Suprapubic skin (tissue), 4 donors: ENCODE measurements at regions not wholly inside any gene's neighbourhood (a gene's known extent, or its start where the extent isn't known, plus 50 kb on each side); places are given as distances from the start of the nearest gene placed in this dataset.

Experiments used
- DNase-seq, 2 donors: peaks; one replicate each; pipeline ENCODE4 v3.0.0-alpha.2; 2019; ENCODE audit warnings: low spot score in 2 of 2
- H3K27ac ChIP-seq: fragments of 200-600 bp; sonication (generic); one replicate; pipeline ENCODE4 v1.5.1; 2019
- H3K27me3 ChIP-seq: fragments of 200-600 bp; sonication (generic); one replicate; pipeline ENCODE4 v1.5.1; 2019
- H3K36me3 ChIP-seq: fragments of 200-600 bp; sonication (generic); one replicate; pipeline ENCODE4 v1.5.1; 2019
- H3K4me1 ChIP-seq: fragments of 200-600 bp; sonication (generic); one replicate; pipeline ENCODE4 v1.5.1; 2019
- H3K4me3 ChIP-seq: fragments of 200-600 bp; sonication (generic); one replicate; pipeline ENCODE4 v1.5.1; 2019; ENCODE audit warnings: mild to moderate bottlenecking
- H3K9me3 ChIP-seq: fragments of 200-600 bp; sonication (generic); one replicate; pipeline ENCODE4 v1.5.1; 2019
- CTCF ChIP-seq, 2 donors: fragments of 200-600 bp in 1 of 2; fragments of 450-650 bp in 1 of 2; sonication (generic) in 1 of 2; IDR thresholded peaks; one replicate each; pipeline ENCODE4 v1.5.1; 2016 to 2019; ENCODE audit warnings: antibody characterized with exemption in 2 of 2, mild to moderate bottlenecking in 1 of 2, moderate library complexity in 1 of 2
- EP300 ChIP-seq: sonication (generic); formaldehyde crosslinking; IDR thresholded peaks from one replicate; pipeline ENCODE4 v1.6.1; 2017; ENCODE audit warnings: antibody characterized with exemption
- POLR2A ChIP-seq, 2 donors: fragments of 450-650 bp; IDR thresholded peaks; one replicate each; pipeline ENCODE4 v1.6.1; 2017; ENCODE audit warnings: antibody characterized with exemption in 2 of 2, mild to moderate bottlenecking in 2 of 2, moderate library complexity in 2 of 2
- POLR2AphosphoS5 ChIP-seq, 3 donors: sonication (generic); formaldehyde crosslinking; IDR thresholded peaks; one replicate each; pipeline ENCODE4 v1.6.1; 2017; ENCODE audit warnings: antibody characterized with exemption in 3 of 3
- WGBS: methylation state at CpG from one replicate; pipeline ENCODE4 v1.1.5; 2018; 5-methylcytosine and 5-hydroxymethylcytosine counted together

GRCh38 chr14:53740570-53740969 is 216.1 kb downstream of the BMP4 start:
- TF ChIP-seq POLR2A (IDR thresholded peaks at IDR 0.05) = no peak
- no peak for TF ChIP-seq EP300
- no peak for TF ChIP-seq POLR2AphosphoS5 (IDR thresholded peaks at IDR 0.05)
- TF ChIP-seq CTCF (IDR thresholded peaks at IDR 0.05) = no peak
- H3K4me3 ChIP-seq = no peak overlapping the region

GRCh38 chr14:53735916-53736315 is 220.7 kb downstream of the BMP4 start:
- H3K9me3 ChIP-seq = no peaks in the 10 kb centered on the region
- no peaks in the 10 kb centered on the region for H3K36me3 ChIP-seq
- 34% methylated on average over 2 of the region's 2 CpGs for WGBS
- DNase-seq = no peak
- H3K27me3 ChIP-seq = no peaks in the 10 kb centered on the region
- no peak overlapping the region for H3K4me3 ChIP-seq
- no peak for TF ChIP-seq EP300
- TF ChIP-seq POLR2AphosphoS5 (IDR thresholded peaks at IDR 0.05) = no peak
- TF ChIP-seq POLR2A (IDR thresholded peaks at IDR 0.05) = no peak
- no peak for TF ChIP-seq CTCF (IDR thresholded peaks at IDR 0.05)
- H3K27ac ChIP-seq = no peak overlapping the region
- no peaks in the 10 kb centered on the region for H3K4me1 ChIP-seq

More at GRCh38 chr14:53740570-53740969, 216.1 kb downstream of the BMP4 start:
- H3K9me3 ChIP-seq = no peaks in the 10 kb centered on the region
- H3K27me3 ChIP-seq = no peaks in the 10 kb centered on the region
- no peaks in the 10 kb centered on the region for H3K4me1 ChIP-seq
- H3K27ac ChIP-seq = no peak overlapping the region
- H3K36me3 ChIP-seq = no peaks in the 10 kb centered on the region
- DNase-seq = no peak

- no peak for TF ChIP-seq POLR2AphosphoS5 (IDR thresholded peaks at IDR 0.05)
- no peak for TF ChIP-seq EP300
- no peak for TF ChIP-seq POLR2A (IDR thresholded peaks at IDR 0.05)
- H3K4me1 ChIP-seq = no peaks in the 10 kb centered on the region
- no peaks in the 10 kb centered on the region for H3K9me3 ChIP-seq
- no peak overlapping the region for H3K4me3 ChIP-seq
- 90% methylated on average over 5 of the region's 5 CpGs for WGBS
- H3K27ac ChIP-seq = no peak overlapping the region
- H3K36me3 ChIP-seq = no peaks in the 10 kb centered on the region
- no peaks in the 10 kb centered on the region for H3K27me3 ChIP-seq
- no peak for DNase-seq
Observed at GRCh38 chr14:53723221-53723620, 233.4 kb downstream of the BMP4 start.

- 51% methylated on average over 1 of the region's 1 CpG for WGBS
- TF ChIP-seq CTCF (IDR thresholded peaks at IDR 0.05) (no peak), POLR2A (IDR thresholded peaks at IDR 0.05) (no peak), POLR2AphosphoS5 (IDR thresholded peaks at IDR 0.05) (no peak), EP300 (no peak)
Observed at GRCh38 chr14:53719536-53719935, 237.1 kb downstream of the BMP4 start.

GRCh38 chr14:53716578-53716977 is 240.0 kb downstream of the BMP4 start:
- H3K4me3 ChIP-seq = no peak overlapping the region
- peaks cover 17% of the 10 kb centered on the region for H3K4me1 ChIP-seq
- H3K27ac ChIP-seq = no peak overlapping the region
- no peak for DNase-seq
- no peak for TF ChIP-seq POLR2A (IDR thresholded peaks at IDR 0.05)
- no peak for TF ChIP-seq EP300
- no peak for TF ChIP-seq CTCF (IDR thresholded peaks at IDR 0.05)
- no peak for TF ChIP-seq POLR2AphosphoS5 (IDR thresholded peaks at IDR 0.05)
- no peaks in the 10 kb centered on the region for H3K36me3 ChIP-seq
- no peaks in the 10 kb centered on the region for H3K9me3 ChIP-seq
- WGBS = 58% methylated on average over 6 of the region's 6 CpGs
- H3K27me3 ChIP-seq = no peaks in the 10 kb centered on the region

More at GRCh38 chr14:53719536-53719935, 237.1 kb downstream of the BMP4 start:
- Histone ChIP-seq H3K27ac (no peak overlapping the region), H3K27me3 (no peaks in the 10 kb centered on the region), H3K4me1 (peaks cover 13% of the 10 kb centered on the region), H3K36me3 (no peaks in the 10 kb centered on the region), H3K4me3 (no peak overlapping the region), H3K9me3 (no peaks in the 10 kb centered on the region)
- DNase-seq = no peak

GRCh38 chr14:53715193-53715721 is 241.4 kb downstream of the BMP4 start:
- no peak for TF ChIP-seq POLR2AphosphoS5 (IDR thresholded peaks at IDR 0.05)
- no peak for TF ChIP-seq POLR2A (IDR thresholded peaks at IDR 0.05)
- peak overlapping the region; percentile 1 for H3K4me3 ChIP-seq
- H3K27me3 ChIP-seq = no peaks in the 10 kb centered on the region
- peaks cover 17% of the 10 kb centered on the region for H3K4me1 ChIP-seq
- no peak for DNase-seq
- no peaks in the 10 kb centered on the region for H3K9me3 ChIP-seq
- WGBS = 23% methylated on average over 3 of the region's 3 CpGs
- H3K36me3 ChIP-seq = no peaks in the 10 kb centered on the region
- H3K27ac ChIP-seq = peak overlapping the region; percentile 56
